GM21515 (cell line): ENCODE measurements at regions not wholly inside any gene's neighbourhood (a gene's known extent, or its start where the extent isn't known, plus 50 kb on each side); places are given as distances from the start of the nearest gene placed in this dataset.
"Not testable (repeated sequence)": the region's sequence is repeated elsewhere in the genome, so short reads cannot be mapped to it uniquely, and the experiment has no call there.

Experiments
- ATAC-seq: cut with Tn5 transposase; IDR thresholded peaks from one replicate; pipeline ENCODE4 v1.9.1; 2021; ENCODE audit not compliant: unreplicated experiment

DNA sequence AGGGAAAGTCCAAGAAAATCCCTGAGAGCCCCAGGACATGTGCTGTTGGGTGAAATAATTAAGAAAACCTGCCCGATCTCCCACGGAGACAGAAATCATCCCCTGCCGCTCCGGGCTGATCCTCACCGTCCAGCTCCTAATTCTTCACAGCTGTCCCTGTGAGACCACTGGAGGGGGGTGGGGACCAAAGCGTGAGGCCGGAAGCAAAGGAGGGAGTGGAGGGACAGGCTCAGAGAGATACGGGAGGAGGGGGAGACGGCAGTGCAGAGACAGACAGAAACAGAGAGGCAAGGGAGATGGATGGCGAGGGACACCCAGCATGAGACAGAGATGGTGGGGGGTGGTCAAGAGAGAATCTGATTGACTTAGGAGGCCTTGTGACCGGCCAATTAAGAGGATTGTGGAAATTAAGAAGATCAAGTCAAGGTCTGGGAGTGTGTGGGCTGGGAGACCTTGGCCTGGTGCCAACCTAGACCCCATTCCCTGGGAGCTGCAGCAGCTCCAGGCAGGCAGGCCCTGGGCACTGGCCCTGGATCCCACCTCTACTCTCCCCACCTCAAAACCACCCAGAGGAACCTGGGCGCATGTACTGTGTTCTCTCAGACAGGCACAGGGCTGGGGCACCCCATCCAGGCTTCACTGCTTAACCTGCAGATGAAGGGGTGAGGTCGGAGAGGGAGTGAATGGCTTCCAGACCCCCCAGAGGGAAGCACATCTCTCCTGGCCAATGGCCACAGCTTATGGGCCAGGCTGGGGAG lies 113.2 kb upstream of the ALDH1A3 start:
- no peak for ATAC-seq

DNA sequence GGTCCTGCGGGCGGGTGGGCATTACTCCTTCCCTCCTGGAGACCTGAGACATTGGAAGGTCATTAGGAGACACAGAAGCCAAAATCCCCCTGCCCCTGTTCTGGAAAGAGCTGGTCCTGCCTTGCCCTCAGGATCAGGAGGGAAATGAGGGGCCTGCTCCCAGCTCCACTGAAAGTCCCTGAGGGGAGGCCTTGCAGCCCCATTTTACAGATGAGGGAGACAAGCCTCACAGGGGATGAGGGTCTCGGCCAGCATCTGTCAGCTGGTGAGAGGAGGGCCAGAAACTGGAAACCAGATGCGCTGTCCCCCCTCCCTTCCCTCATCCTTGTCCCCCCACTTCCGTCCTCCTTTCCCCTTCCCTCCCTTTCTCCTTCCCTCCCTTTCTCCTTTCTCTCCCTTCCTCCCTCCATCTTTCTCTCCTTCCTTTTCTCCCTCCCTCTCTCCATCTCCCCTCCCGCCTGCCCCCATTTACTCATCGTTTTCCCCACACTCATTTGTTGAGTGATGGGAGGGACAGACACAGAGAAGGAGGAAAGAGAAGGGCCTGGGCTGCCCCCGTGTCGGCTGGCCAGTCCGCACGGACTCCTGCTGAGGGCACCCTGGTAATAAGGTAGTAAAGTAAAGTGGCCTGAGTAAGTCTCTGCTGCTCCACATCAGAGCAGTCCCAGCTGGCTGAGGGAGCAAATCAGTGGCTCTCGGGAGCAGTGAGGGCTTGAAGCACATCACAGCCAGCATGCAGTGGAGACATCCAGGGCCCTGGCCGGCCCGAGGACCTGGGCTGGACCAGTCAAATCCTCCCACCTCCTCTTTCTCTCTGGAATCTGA lies 112.4 kb upstream of the ALDH1A3 start:
- no peak for ATAC-seq

DNA sequence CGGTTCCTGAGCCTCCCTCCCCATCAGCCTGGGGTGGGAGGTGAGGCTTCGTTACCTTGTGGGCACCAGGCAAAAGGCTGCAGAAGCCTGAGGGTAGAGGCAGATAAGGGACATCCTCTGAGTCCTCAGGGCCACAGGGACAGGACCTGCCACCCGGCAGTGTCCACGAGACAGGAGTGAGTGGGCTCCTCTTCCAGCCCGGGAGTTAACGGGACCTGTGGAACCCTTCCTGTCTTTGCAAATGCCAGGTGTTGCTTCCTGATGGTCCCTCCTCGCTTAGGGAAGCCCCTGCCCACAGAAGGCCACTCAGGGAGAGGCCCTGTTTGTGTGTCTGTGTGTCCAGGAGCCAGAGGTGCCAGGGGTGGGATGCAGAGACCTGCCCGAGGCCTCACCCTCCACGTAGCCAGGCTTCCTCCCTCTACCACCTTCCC lies 111.1 kb upstream of the ALDH1A3 start:
- ATAC-seq = no peak

DNA sequence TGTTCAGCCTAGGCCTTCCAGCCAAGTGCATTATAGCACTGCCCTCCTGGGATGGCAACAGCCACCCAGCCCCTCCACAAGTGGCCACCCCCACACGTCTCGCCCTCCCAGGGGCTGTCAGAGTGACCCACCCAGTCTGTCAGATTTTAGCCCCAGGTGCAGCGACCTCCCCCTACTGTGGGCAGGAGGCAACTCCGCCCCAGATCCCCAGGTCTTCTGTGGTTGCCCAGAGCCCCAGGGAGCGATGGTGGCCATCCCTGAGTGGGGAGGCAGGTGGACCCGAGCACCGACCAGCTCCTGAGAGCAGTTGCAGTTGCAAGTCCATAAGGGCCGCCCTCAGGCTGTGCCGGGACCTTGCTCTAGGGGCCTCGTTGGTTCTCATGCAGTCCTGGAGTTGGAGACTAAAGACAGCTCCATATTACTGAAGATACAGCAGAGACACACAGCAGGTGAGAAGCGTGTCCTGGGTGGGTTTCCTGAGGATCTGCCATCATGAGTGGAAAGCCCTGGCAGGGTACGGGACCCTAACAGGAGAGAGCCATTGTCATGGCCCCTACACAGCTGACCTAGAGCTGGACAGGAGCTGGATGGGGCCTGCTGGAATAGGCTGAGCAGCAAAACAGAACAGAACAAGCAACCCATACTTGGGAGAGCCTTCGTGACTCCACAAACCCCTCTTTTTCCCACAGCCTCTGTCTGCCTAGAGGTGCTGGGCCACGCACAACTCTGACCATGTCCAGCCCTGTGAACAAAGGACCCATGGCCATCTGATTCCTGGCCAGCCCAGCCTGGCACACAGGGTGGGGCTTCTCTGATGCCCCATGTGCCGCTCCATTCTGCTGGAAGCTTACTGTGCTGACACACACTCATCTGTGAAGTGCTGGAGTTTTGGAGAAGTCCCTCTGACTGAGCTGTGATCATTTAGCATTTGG lies 110.3 kb upstream of the ALDH1A3 start:
- ATAC-seq = no peak

DNA sequence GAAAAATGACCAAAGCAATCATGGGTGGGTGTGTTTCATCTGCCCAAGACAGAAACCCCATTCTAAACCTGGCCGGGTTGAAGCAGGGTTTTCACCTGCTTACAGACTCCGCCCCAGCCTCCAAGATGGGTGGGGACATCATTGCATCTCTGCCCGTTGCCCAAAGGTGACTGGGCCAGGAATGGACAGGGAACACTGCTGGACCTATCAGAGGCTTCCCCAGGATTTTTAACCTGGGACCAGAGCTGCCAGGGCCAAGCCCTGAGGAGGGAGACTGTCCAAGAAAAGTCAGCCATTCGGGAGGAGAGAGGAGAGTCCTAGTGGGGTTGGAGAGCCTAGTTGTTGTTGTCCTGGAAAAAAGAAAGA lies 109.7 kb upstream of the ALDH1A3 start:
- ATAC-seq = no peak

DNA sequence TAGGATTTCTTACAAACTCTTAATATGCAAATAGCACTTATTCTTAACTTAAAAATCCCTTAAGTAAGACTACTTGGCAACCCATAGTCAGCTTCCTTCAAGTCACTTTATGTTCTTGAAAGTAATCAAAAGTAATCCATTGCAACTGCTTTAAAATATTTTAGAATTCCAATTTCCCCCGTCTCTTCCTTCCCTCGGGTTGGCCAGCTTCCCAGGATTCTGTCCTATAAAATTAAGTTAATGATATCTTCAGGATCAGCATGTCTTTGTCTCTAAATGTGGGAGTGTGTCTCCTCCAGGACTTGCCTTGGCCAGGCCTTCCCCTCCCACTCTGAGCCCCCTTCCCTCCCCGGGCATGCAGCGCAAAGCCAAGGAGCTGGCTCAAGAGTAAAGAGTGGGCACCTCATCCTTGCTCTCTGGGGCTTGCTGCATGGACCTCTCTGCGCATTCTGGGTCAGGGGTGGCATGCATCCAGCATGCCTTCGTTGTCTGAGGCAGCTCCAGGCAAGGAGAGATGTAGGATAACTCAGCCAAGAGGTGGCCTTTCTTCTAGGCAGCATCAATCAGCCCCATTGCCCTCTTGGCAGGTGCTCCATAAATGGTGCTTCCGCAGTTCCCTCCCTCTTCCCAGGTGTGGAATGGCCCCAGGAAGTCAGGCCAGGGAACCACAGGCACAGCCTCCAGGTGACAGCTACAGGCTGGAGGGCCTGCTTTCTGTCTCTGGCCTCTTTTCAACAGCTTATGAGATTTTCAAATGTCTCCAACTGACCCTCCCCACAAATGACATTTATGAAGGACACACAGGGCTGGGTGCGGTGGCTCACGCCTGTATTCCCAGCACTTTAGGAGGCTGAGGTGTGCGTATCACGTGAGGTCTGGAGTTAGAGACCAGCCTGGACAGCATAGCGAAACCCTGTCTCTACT lies 108.7 kb upstream of the ALDH1A3 start:
- ATAC-seq = no peak

DNA sequence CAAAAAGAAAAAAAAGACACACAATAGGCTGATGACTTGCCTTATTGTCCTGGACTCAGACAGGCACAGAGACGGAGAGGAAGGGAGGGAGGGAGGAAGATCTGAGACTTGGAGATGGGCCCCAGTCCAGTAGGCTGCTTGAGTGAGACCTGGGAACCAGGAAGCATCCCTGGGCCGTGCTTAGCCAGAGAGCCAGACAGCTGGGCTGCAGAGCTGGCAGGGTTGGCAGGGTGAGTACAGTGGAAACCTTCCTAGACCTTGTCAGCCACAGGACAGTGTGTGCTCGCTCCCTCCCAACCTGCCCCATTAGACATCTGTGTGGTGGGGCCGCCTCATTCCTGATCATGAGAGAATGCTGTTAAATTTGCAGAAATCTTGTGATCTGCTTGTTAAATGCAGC lies 107.9 kb upstream of the ALDH1A3 start:
- no peak for ATAC-seq

DNA sequence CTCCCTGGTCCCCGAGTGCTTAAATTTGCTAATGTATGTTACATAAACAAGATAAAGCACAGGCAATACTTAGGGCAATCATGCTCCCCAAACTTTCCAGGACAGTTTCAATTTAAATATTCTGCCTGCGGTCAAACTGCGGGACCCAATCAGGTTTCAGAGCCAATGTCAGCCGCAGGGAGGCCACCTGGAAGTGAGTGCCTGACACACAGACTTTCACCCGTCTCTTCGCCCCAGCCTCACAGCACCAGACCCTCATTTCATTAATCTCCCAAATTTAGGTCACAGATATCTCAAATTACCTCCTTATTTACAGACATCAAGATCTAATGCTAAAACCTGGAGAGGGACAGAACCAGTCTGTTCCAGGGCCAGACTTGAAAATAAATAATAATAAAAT lies 107.2 kb upstream of the ALDH1A3 start:
- no peak for ATAC-seq

DNA sequence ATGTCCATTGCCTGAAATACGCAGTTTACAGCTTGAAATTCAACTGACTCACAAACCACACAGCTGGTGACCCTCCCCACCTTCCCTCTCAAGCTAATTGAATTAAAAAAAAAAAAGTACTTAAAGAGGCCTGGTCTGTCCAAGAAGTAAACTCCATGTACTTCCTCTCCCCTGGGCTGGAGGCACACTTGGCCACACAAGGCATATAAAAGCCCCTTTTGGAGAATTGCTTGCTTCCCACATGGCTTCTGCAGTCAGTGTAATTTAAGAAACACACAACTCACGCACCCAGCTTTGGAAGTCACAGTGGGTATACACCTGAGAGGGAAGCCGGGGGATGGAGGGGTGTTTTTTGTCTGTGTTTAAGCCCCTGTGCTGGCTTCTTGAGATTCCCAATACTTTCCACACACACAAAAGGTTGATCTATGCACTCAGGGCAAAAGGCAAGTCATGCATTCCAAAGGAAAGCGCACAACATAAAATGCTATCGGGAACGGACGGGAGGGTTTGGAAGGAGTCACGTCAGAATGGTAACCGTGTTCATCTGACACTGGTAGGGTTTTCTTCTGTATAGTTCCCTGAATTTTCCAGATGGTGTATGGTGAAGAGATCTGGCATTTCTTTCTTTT lies 106.6 kb upstream of the ALDH1A3 start:
- no peak for ATAC-seq

DNA sequence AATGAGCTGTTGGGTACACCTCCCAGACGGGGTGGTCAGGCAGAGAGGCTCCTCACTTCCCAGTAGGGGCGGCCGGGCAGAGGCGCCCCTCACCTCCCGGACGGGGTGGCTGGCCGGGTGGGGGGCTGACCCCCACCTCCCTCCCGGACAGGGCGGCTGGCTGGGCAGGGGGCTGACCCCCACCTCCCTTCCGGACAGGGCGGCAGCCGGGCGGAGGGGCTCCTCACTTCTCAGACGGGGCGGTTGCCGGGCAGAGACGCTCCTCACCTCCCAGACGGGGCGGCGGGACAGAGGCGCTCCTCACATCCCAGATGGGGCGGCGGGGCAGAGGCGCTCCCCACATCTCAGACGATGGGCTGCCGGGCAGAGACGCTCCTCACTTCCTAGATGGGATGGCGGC lies 105.6 kb upstream of the ALDH1A3 start:
- ATAC-seq = not testable (repeated sequence)

DNA sequence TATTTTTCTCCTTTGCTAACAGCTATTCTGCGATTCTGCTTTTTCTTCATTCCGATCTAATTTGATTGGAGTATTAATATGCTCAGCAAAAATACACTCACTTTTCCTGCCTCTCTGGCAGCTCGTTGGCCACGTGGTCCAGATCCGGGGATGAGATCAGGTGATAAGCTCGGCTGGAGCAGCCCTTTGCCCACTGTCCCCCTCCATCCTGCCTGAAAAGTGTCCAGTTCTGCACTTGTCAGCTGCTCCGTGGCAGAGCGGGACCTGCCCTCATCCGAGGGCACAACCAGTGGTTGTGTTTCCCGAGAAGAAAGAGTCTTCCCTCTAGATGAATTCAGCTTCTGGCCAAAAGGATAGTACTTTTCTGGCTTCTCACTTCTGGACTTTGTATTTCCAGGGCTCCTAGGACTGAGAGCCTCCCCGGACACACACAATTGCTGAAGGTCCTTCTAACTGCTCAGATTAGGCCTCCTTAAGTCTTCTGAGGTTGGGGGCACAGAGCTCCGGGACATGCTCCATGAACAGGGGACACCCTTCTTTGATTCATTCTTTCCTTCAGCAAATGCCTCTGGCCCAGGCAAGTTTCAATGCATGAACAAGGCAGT lies 103.9 kb upstream of the ALDH1A3 start:
- no peak for ATAC-seq

DNA sequence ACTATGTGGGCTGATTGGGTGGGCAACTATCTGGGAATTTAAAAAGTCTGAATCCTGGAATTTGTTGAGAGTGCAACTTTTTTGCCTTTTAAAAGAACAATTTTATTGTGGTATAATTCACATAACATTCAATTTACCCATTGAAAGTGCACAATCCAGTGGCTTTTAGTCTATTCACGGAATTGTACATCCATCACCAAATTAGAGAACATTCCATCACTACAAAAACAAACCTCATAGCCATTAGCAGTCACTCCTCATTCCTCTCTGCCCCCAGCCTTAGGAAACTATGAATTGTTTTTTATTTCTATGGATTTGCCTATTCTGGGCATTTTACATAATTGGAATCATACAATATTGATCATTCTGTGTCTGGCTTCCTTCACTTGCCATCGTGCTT lies 101.8 kb upstream of the ALDH1A3 start:
- ATAC-seq = no peak

DNA sequence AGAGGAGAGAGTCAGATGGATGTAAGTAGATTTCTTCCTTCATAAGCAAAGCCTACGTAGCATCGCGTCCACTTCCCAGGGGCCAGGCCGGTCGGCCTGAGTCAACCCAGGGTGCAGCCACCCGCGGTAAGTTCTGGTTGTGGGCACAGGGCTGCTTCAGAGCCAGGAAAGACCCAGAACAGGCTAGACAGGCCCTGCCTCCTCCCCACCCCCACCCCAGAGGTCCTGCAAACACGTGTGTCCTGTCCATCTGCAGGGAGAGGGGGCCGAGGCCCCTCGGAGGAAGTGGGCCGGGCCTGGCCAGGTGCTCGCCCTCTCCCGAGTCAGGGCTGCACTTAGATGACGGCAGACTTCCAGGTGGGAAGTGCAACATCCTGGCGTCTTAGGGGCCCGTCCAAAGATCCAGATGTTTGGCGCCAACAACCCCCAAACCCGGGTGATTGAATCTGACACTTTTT lies 100.8 kb upstream of the ALDH1A3 start:
- ATAC-seq = no peak

DNA sequence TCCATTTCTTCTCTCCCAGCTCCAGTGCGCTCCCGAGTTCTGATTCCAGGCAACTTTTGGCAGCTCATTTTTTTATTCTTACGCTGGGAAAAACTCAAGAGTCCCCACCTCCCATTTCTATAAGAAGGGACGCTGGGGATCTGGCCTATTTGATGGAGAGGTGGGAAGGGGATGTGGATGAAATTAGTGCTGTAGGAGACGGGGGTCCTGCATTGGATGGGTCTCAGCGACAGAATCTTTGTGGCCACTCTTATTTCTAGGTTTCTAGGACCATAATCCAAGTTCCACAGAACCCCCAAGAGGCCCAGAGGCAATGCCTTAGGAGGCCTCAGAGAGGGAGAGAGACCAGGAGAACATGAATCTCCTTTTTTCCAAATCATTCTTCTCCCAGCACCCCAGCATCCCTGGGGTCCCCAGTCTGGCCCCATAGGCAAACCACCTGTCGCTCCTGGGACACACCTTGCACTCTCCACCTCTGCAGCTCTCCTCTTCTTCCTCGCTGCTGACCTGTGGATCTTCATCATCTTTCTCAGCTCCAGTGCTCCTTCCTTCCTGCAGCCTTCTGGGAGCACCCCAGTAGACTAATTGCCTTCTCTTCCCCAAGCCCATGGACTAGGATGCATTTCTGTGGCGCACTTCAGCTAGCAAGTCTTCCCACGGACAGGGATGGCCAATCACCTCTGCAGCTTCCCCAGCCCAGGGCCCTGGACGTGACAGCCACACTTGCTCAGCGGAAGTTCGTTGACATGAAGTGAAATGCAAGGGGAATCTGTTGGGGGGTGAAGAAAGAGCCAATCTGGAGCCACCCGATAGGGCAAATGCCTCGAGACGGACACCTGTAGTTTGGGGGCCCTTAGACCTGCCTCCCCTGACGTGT lies 100.1 kb upstream of the ALDH1A3 start:
- ATAC-seq = no peak

DNA sequence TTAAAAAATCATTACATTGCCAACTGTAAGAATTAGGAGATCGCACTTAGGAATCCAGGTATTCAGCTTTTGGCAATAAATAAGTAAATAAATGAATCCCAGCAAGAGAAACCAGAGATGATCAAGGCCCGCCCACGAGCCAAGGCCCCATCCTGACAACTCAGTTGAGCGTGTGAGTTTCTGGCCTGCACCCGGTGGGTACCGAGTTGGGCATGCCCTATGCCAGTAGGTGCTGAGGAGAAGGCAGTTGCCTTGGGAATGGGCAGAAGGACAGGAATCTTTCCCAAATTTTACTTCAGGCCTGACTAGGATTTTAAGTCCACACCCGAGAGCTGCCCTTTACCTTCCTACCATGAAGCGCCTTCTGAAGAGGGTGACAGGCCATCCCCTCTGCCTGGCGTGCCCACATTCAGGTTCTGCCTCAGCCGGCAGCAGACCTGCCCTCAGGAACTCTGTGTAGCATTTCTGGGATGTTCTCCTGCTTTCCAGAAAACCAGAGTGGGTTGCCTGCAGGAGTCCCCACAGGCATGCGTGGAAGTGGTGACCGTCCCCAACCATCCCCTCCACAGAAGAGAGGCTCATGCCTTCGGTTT lies 99.3 kb upstream of the ALDH1A3 start:
- no peak for ATAC-seq

DNA sequence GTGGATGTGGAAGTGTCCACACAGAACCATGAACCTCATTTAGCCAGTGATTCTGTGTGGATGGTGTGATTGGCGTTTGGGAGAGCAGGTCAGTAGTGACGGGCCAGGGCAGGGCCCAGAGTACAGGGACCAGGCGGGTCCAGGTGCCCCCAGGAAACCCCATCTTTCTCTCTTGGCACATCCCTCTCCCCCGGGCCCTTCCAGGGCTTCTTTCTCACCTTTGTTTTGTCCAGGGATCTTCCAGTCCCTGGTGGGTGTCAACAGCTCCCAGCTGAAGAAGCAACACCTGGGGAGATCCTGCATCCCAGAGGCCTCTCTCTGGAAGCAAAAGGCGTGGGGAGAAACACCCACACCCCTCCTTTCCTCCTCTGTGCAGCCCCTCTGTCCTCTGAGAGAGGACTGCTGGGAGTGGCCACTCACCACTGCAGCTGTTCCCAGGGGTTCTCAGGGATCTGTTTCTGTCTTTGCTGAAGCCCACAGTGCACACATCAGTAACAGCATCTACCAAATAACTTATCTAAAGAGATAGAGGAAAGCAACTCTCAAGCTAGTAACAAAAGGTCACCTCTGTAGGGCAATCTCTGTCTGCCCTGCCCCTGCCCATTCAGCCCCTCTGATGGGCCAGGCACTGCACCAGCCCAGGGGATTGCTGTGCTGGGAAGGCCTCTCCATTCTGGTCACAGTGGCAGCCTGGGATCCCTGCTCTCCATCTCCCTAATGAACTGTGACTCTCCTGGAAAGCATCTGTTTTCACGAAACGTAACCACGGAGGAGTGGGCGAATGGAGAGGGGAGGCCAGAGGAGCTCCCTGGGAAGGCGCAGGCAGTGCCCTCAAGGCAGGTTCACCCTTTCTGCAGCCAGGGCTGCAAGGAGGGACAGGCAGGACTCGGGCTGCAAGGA lies 98.3 kb upstream of the ALDH1A3 start:
- ATAC-seq = no peak

DNA sequence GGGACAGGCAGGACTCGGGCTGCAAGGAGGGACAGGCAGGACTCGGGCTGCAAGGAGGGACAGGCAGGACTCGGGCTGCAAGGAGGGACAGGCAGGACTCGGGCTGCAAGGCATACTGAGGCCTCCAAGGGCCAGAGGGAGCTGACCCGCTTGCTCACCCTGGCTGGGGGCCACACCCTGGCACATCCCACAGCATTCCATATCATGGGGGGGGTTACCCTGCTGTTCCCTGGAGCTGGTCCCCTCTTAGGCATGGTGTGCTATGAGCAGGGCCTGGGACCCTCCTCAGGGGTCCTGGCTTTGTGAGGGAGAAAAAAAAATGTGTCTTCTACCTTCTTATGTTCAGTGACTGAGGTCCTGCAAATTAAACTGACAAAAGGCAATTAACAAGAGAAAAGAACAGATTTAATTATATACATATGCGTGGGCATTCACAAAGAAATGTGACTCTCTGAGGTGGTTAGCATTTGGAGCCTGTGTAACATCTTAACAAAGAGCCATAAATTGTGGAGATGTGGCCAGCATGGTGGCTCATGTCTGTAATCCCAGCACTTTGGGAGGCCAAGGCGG lies 97.6 kb upstream of the ALDH1A3 start:
- ATAC-seq = no peak
